M059J (cell line): ENCODE measurements at regions not wholly inside any gene's neighbourhood (a gene's known extent, or its start where the extent isn't known, plus 50 kb on each side); places are given as distances from the start of the nearest gene placed in this dataset.
"Not testable (repeated sequence)": the region's sequence is repeated elsewhere in the genome, so short reads cannot be mapped to it uniquely, and the experiment has no call there.

Source experiments
- DNase-seq: peaks from one replicate; pipeline ENCODE4 v3.0.0-alpha.2; 2012; ENCODE audit warnings: low read depth

DNA sequence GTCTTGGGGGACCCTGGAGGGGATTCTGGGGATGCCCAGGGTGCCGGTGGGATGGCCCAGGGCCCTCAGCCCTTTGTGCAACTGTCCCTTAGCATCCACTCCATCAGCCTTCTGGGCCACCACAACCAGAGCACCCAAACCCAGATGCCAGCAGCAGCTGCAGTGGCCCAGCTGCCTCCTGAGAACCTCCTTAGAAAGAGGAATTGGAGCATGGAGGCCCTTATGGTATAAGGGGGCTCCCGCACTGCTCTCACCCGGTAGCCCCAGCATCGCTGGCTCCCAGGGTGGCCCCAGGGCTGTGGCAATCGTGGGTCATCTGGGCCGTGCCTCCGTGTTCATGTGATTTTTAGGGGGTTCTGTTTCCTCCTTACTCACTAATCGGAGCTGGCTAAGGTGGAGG lies 463.3 kb downstream of the ICE1 start:
- DNase-seq = no peak

DNA sequence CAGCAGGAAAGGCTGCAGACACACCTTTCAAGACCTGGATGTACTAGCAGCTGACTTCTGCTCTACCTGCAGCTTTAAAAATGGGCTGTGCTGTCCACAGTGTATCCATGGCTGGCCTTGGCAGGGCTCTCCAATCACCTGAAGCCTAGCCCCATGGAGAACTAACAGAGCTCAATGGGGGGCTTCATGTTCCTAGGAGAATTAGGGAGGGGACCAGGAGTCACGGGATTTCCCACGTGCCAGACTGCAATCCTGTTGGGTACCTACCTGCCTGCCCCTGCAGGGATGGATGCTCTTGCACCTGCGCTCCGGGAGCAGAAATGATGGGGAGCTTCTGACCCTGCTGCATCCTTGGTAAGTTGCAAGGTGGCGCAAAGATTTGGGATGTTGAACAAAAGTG lies 462.1 kb downstream of the ICE1 start:
- no peak for DNase-seq

DNA sequence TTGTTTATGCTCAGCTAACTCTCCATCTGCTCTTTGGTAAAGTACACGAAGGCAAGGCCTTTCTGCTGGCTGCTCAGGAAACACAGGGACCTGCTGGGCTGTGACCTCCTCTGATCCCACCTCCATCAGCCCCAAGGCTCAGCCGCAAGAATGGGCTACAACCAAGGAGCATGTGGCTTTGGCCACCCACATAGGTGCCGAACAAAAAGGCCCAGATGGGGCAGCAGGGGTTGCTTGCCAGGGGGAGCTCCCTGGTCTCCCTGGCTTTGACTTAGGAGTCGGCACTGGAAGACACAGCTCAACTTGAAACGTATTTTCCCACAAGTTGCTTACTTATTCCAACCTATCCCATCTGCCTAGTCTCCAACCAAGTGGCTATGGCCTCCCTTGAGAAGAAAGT lies 461.1 kb downstream of the ICE1 start:
- no peak for DNase-seq

GRCh38 chr5:5883146-5883545 lies 460.7 kb downstream of the ICE1 start:
- no peak for DNase-seq

DNA sequence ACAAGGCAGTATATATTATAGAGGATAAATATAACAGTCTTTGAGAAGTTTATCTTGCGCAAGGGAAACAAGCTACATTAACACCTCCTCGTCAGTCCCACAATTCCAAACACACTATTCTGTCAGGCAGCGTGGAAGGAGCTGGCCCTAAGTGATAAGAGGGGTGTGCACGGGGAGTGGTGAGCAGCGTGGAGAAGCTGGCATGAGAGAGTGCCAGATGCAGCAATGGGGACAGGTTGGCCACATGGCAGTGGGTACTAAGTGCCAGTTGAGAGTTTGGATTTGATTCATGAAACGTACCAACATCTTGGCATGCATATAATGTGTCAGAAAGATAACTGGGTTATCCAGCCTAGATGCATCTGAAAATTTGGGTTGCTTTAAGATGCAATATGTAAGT lies 460.2 kb downstream of the ICE1 start:
- DNase-seq = no peak

DNA sequence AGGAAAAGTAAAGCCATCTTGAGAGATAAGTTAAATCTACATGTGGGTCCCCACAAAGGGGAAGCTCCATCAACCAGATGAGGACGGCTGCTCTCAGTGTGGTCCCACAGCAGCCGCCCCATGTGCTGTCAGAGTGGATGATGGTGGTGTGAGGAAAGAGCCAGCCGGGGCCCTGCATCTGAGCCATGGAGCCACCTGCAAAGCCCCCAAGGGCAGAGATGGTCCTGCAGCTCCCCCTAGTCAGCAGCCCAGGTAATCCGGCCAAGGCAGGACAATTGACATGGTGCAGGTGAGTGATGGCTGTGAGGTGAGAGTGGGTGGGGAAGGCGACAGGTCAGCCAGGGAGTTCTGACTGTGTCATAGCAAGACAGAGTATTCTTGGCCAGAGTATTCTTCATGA lies 458.8 kb downstream of the ICE1 start:
- no peak for DNase-seq

GRCh38 chr5:5880077-5880763 lies 457.7 kb downstream of the ICE1 start:
- DNase-seq = no peak

- no peak for DNase-seq
These were observed 434.9 kb downstream of the ICE1 start for GRCh38 chr5:5857396-5857795.

DNA sequence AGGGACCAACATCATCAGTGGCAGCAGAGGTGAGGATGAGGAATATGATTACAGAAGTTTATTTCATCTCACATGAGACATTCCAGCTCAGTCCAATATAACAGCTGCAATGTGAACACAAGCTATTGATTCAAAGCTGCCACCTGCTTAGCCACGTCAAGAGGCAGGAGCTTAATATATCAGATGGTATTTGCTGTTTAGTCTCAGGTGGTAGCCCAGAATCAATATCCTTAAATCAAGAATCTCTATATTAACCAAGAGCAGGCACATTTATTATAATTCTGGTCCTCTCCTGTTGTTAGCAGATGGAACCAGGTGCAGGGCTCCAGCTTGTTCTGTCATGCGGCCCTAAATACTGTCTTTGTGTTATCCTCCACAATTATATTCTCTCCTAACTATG lies 431.6 kb downstream of the ICE1 start:
- no peak for DNase-seq

DNA sequence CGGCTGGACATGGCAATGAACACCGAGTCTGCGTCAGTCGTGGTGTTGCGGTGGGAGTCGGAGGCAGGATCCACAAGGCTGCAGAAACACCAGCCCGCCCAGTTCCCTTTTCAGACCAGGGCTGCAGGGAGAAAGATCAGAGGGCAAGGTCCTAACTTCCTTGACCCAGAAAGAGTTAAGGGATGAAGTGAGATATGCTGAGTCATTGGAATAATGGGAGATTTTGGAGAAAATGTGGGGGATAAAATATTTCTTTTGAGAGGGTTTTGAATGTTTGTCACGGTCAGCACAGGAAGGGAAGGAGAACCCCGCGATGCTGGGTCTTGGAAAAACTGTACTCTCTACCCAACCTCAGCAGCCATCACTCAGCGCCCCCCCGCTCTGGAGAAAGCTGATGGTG lies 416.0 kb downstream of the ICE1 start:
- no peak for DNase-seq

GRCh38 chr5:5831622-5832021 lies 409.1 kb downstream of the ICE1 start:
- not testable (repeated sequence) for DNase-seq

- DNase-seq = no peak
These were observed 406.1 kb downstream of the ICE1 start for GRCh38 chr5:5828619-5829018.

- DNase-seq = peak; percentile 72
These were observed 404.4 kb downstream of the ICE1 start for GRCh38 chr5:5826911-5827310.

GRCh38 chr5:5822729-5823257 lies 400.3 kb downstream of the ICE1 start:
- DNase-seq = no peak

DNA sequence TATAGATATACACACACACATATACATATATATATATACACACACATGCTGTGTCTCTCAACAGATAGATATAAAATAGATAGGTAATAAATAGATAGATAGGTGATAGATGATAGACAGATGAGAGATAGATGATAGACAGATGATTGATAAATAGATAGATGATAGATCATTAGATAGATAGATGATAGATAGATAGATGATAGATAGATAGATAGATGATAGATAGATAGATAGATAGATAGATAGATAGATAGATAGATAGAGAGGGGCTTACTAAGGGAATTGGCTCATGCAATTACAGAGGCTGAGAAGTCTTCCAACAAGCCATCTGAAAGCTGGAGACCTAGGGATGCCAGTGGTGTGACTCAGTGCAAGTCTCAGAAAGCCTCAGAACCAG lies 394.5 kb downstream of the ICE1 start:
- DNase-seq = no peak

DNA sequence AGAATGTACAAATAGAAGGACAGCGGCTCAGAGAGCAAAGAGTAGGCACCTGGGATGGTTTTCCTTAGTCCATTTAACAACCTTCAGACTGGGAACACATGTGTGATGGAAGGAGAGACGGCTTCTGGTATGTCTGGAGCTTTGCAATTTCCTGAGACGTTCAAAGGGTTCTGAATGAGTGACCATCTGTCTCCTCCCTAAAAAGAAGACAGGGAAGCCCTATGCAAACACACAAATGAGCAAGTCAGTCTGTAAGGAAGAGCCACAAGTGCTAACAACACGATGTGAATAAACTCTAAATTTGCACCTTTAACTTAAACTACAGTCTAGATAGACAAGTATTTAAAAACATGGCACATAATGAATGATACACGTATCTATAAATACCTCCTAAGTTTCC lies 391.0 kb downstream of the ICE1 start:
- DNase-seq = no peak

GRCh38 chr5:5810461-5810860 lies 388.0 kb downstream of the ICE1 start:
- no peak for DNase-seq

DNA sequence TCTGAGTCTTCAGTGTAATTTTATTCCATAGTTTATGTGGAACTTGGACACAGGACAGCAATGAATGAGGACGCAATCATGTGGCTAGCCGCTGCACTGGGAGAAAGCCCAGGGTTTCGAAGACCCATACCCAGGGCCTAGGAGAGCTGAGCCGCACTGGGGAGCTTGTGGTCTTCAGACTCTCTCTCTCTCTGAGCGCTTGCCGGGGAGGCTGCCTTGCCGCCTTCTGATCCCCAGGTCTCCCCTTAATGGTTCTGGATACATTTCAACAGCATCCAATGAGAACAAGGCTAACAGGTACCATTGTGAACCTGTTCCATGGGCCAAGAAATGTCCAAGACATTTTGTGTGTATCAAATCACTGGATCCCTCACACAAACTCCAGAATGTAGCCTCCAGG lies 383.4 kb downstream of the ICE1 start:
- DNase-seq = no peak

DNA sequence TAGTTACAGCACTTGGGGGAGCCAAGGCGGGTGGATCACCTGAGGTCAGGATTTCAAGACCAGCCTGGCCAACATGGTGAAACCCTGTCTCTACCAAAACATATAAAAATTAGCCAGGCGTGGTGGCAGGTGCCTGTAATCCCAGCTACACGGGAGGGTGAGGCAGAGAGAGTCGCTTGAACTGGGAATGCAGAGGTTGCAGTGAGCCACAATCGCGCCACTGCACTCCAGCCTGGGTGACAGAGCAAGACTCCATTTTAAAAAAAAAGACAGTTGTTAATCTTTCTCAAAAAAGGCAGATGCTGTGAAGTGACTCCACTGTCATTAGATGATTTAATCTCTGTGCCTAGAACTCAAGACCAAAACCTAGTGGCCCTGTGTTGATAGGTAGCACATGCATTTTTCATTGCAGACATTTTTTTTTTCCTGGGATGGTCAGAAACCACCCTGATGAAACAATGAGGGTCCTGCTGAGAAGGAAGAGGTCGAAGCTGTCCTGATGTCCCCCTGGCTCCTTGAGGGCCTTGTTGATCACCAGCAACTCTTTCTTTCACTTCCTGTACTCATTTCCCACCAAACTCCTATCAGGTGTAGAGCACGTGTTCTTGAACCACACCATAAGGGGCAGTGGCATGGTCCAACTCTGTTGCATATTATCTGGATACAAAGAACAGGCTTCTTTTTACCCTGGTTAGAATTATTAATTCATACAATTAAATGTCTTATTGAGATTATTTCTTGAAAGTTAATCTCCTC lies 382.2 kb downstream of the ICE1 start:
- DNase-seq = no peak

DNA sequence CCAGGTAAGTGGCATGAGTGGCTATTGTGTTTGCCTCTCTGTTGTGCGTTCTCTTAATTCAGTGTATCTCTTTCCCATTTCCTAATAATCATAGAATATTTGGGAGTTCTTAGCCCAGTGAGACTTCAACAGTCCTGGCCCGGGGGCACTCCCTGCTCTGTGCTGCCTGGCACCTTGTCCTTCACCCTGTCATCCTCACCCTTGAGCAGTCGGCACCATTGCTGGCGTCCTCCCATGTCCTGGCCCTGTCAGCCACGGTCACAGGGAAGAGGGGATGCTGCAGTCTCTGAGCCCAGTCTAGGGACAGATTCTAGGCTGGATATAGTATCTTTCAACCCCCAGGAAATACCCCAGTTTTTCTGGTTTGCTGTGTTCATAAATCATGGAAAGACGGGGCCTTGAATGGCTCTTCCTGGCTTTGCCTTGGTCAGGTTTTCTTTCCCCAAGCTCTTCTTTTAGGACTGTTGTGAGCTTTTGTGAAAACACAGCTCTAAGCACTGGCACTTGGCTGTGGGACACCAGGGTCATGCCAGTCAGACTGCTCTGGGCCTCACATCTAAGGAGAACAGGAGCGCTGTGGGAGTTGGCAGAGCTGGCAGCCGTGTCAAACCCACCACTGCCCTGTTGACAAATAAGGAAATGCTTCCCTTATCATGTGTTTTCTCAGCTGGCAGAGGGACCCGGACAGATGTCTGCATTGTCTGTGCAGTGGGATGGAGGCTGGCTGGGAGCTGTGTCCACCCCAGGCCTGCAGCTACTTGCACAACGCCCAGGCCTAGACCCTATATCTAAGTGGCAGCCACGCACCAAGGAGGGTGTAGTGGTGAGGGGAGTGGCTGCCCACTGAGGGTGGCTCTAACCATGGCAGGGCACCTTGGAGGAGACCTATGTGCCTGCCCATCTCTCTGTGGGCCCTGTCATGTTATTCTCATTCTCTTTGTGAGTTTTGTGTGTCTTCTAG lies 378.6 kb downstream of the ICE1 start:
- no peak for DNase-seq

DNA sequence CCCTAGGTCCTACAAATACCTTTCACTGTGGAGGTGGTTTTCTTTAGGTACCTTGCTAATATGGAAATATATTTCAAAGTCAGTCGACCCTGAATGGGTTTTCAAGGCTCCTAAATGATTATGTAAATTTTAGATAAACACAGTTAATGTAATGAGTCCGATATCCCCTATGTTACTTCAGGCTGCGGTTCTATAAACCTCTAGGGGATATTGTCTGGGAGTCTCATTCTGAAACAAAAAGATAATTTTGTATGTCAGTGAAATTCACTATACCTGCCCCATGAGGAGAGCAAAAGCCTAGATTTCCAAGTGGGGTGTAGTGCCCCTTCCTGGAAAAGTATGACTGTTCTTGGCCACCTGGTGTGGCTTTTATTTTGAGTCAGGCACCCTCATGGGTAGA lies 377.3 kb downstream of the ICE1 start:
- DNase-seq = no peak

DNA sequence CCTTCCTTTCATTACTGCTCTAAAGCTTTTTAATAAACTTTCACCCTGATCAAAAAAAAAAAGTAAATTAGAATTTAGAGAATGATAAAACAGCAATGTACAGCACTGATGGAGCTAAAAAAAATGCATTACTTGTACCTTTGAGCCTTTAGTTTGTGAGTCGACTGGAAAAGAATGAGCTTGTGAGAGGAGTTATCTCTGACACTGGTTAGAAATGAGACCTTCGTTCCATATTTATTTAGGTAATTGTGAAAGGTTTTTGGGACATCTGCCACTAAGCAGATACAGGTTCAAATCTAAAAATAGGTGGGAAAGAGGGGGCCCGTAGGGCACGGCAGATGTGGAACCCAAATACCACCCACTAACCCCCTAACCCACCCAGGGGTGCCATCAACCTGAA lies 376.8 kb downstream of the ICE1 start:
- no peak for DNase-seq
